ENCODE measurements at regions not wholly inside any gene's neighbourhood (a gene's known extent, or its start where the extent isn't known, plus 50 kb on each side); places are given as distances from the start of the nearest gene placed in this dataset.

GRCh38 chr13:76380446-76381065 lies 505.6 kb downstream of the KCTD12 start:
- no peaks in the 10 kb centered on the region for H3K4me1 ChIP-seq
- no peaks in the 10 kb centered on the region for H3K9me3 ChIP-seq
- H3K27me3 ChIP-seq = no peaks in the 10 kb centered on the region
- H3K36me3 ChIP-seq = no peaks in the 10 kb centered on the region
- no peak for TF ChIP-seq CTCF (IDR thresholded peaks at IDR 0.05; ENCODE audit: low read depth, low read length)
- no peak overlapping the region for H3K4me3 ChIP-seq (ENCODE audit: low read depth, low read length)
- DNase-seq = no peak

GRCh38 chr13:76379341-76380105 lies 506.7 kb downstream of the KCTD12 start:
- Histone ChIP-seq H3K9me3 (no peaks in the 10 kb centered on the region), H3K4me1 (no peaks in the 10 kb centered on the region), H3K4me3 (ENCODE audit: low read depth, low read length) (no peak overlapping the region), H3K27me3 (no peaks in the 10 kb centered on the region), H3K36me3 (no peaks in the 10 kb centered on the region)
- no peak for DNase-seq
- TF ChIP-seq CTCF (IDR thresholded peaks at IDR 0.05; ENCODE audit: low read depth, low read length) = no peak

- no peak for DNase-seq
- Histone ChIP-seq H3K36me3 (no peaks in the 10 kb centered on the region), H3K9me3 (no peaks in the 10 kb centered on the region), H3K27me3 (no peaks in the 10 kb centered on the region), H3K4me1 (no peaks in the 10 kb centered on the region), H3K4me3 (ENCODE audit: low read depth, low read length) (no peak overlapping the region)
- no peak for TF ChIP-seq CTCF (IDR thresholded peaks at IDR 0.05; ENCODE audit: low read depth, low read length)
Observed at GRCh38 chr13:76378767-76379166, 507.4 kb downstream of the KCTD12 start.

GRCh38 chr13:76363682-76364289 lies 522.4 kb downstream of the KCTD12 start:
- no peaks in the 10 kb centered on the region for H3K4me1 ChIP-seq
- H3K27me3 ChIP-seq = no peaks in the 10 kb centered on the region
- no peak for TF ChIP-seq CTCF (IDR thresholded peaks at IDR 0.05; ENCODE audit: low read depth, low read length)

GRCh38 chr13:76361868-76362267 lies 524.3 kb downstream of the KCTD12 start:
- H3K9me3 ChIP-seq = no peaks in the 10 kb centered on the region; the same call in 1 of the 2 replicates
- H3K36me3 ChIP-seq = no peaks in the 10 kb centered on the region
- H3K4me3 ChIP-seq (ENCODE audit: low read depth, low read length) = no peak overlapping the region
- no peaks in the 10 kb centered on the region for H3K27me3 ChIP-seq
- DNase-seq = no peak
- no peaks in the 10 kb centered on the region for H3K4me1 ChIP-seq
- no peak for TF ChIP-seq CTCF (IDR thresholded peaks at IDR 0.05; ENCODE audit: low read depth, low read length)

More at GRCh38 chr13:76363682-76364289, 522.4 kb downstream of the KCTD12 start:
- no peaks in the 10 kb centered on the region for H3K36me3 ChIP-seq
- no peak overlapping the region for H3K4me3 ChIP-seq (ENCODE audit: low read depth, low read length)
- no peak for DNase-seq
- H3K9me3 ChIP-seq = no peaks in the 10 kb centered on the region; the same call in 1 of the 2 replicates
